Smooth muscle cell of the brain vasculature (primary cell): ENCODE measurements at regions not wholly inside any gene's neighbourhood (a gene's known extent, or its start where the extent isn't known, plus 50 kb on each side); places are given as distances from the start of the nearest gene placed in this dataset.
"Not testable (repeated sequence)": the region's sequence is repeated elsewhere in the genome, so short reads cannot be mapped to it uniquely, and the experiment has no call there.

ENCODE experiments used
- DNase-seq: peaks from one replicate; pipeline ENCODE4 v3.0.0-alpha.2; 2012; ENCODE audit warnings: low read depth, low spot score

DNA sequence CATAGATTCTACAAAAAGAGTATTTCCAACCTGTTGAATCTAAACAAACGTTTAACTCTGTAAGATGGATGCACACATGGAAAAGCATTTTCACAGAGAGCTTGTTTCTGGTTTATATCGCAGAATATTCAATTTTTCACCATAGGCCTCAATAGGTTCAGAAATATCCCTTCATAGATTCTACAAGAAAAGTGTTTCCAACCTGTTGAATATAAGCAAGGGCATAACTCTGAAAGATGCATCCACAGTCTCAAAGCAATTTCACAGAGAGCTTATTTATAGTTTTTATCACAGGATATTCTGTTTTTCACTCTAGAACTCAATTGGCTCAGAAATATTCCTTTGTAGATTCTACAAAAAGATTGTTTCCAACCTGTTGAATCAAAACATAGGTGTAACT, 1483.6 kb downstream of the UQCRFS1 start:
- DNase-seq, result no peak

DNA sequence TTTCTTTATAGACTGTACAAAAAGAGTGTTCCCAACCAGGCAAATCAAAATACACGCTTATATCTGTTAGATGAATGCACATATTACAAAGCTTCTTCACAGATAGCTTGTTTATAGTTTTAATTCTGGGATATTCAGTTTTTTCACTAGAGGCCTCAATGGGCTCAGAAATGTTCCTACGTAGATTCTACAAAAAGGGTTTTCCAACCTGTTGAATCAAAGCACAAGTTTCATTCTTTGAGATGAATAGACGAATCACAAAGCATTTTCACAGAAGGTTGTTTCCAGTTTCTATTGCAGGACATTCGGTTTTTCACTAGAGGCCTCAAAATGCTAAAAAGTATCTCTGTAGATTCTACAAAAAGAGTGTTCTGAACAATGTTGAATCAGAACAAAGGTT, 1490.3 kb downstream of the UQCRFS1 start:
- DNase-seq, result no peak

DNA sequence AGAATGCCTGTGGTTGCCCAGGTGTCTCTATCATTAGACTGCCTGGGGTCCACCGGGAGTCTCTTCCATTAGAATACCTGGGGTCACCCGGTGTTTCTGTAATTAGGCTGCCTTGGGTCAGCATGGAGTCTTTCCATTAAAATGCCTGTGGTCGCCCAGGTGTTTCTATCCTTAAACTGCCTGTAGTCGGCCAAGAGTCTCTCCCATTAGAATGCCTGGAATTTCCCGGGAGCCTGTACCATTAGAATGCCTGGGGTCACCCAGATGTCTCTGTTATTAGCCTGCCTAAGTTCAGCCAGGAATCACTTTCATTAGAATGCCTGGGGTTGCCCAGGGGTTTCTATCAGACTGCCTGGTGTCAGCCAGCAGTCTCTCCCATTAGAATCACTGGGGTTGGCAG, 1492.8 kb downstream of the UQCRFS1 start:
- DNase-seq, result no peak

DNA sequence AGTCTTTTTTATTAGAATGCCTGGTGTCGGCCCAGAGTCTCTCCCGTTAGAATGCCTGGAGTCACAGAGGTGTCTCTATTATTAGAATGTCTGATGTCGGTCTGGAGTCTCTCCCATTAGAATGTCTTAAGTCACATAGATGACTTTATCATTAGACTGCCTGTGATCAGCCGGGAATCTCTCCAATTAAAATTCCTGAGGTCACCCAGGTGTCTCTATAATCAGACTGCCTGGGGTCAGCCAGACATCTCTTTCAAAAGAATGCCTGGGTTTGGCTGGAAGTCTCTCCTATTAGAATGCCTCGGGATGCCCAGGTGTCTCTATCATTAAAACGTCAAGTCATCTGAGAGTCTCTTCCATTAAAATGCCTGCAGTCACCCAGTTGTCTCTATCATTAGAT, 1493.9 kb downstream of the UQCRFS1 start:
- DNase-seq, result no peak

DNA sequence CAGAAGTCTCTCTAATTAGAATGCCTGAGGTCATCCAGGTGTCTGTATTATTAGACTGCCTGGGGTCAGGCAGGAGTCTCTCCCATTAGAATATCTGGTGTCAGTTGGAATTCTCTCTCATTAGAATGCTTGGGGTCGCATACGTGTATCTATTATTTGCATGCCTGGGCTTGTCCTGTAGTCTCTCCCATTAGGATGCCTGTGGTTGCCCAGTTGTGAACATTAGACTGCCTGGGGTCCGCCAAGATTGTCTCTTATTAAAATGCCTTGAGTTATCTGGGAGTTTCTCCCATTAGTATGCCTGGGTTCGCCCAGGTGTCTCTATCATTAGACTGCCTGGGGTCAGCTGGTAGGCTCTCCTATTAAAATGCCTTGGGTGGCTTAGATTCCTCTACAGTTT, 1494.7 kb downstream of the UQCRFS1 start:
- no peak for DNase-seq

DNA sequence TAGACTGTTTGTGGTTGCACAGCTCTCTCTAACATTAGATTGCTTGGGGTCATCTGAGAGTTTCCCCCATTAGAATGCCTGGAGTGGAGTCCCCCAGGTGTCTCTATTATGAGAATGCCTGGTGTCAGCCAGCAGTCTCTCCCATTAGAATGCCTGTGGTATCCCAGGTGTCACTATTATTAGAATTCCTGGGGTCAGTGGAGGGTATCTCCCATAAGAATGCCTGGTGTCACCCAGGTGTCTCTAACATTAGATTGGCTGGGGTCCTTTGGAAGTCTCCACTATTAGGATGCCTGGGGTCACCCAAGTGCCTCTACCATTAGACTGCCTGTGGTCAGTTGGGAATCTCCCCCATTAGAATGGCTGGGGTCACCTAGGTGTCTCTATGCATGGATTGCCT, 1495.1 kb downstream of the UQCRFS1 start:
- DNase-seq, result no peak

DNA sequence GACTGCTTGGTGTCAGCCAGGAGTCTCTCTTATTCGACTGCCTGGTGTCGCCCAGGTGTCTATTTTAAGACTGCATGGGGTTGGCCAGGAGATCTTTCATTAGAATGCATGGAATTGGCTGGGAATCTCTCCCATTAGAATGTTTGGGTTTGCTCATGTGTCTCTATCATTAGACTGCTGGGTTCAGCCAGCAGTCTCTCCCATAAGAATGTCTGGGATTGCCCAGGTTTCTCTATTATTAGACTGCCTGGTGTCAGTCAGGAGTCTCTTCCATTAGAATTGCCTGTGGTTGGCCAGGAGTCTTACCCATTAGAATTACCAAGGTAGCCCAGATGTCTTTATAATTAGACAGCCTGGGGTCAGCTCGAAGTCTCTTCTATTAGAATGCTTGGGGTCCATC, 1496.0 kb downstream of the UQCRFS1 start:
- no peak for DNase-seq

DNA sequence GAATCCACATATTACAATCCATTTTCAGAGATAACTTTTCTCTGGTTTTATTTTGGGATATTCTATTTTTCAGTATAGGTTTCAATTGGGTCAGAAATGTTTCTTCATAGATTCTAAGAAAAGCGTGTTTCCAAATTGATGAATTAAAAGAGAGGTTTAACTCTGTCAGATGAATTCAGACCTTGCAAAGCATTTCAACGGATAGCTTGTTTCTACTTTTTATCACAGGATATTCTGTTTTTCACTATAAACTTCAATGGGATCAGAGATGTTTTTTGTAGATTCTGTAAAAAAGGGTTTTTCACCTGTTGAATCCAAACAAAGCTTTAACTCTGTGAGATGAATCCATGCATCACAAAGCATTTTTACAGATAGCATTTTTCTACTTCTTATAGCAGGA, 1498.1 kb downstream of the UQCRFS1 start:
- DNase-seq, result no peak

DNA sequence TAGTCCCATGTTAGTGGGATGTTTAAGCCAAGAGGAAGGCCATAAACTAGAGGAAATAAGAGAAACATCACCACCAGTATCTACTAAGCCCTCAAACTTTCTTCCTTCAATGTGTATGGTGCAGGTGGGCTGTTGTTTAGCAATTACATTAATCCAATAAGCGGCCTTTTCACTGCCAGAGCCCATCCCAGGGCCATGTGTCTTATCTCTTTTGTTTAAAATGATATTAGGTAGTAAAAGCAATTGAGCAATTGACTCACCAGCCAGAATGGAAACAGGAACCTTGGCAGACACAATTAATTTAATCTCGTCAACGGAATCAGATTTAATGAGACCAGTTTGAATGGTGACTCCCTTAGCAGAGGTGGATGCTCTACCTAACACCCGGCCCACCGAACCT, 1503.5 kb downstream of the UQCRFS1 start:
- no peak for DNase-seq

DNA sequence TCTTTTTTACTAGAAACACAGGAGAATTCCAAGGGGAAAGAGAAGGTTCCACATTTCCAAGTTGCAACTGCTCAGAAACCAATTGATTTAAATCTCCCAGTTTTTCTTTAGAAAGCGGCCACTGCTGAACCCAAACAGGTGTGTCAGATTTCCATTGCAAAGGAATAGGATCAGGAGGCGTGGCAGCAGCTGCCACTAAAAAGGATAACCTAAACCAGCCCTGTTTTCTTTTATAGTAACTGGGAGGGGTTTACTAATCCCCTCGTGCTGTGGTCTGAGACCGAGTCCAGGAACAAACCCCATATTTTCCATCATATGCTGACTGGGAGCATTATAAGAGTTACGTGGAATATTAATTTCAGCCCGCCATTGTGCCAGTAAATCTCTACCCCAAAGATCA, 1504.0 kb downstream of the UQCRFS1 start:
- not testable (repeated sequence) for DNase-seq

DNA sequence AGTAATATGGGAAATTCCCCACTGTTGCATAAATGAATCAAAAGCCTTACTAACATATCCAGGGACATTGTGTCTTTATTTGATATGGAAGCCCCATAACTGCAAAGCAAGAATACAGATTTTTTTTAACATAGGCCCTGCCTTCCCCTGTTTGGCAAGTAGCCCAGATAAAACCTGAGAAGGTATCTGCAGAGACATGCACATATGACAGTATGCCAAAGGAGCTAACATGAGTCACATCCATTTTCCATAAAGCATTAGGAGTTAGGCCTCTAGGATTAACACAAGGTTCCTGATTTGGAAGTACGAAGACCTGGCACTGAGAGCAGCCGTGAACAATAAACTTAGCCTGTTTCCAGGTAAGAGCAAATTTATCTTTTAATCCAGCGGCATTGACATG, 1505.9 kb downstream of the UQCRFS1 start:
- DNase-seq, result not testable (repeated sequence)

DNA sequence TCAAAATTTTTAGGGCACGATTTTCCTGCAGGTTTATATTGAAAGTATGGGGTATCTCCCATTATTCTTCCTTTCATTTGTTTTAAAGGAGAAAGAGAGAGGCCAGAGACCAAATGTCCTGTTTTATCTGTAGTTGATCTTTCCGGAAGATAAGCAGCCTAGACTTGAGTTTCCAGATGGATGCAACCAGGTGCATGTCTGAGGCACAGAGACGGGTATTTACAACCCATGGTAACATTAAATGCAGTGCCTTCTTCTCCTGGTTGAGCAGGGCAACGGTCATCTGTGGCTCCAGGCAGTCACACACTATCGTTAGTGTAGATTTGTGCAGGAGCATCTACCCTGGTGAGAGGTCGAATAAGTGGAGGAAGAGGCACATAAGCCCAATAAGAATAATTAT, 1507.1 kb downstream of the UQCRFS1 start:
- no peak for DNase-seq

DNA sequence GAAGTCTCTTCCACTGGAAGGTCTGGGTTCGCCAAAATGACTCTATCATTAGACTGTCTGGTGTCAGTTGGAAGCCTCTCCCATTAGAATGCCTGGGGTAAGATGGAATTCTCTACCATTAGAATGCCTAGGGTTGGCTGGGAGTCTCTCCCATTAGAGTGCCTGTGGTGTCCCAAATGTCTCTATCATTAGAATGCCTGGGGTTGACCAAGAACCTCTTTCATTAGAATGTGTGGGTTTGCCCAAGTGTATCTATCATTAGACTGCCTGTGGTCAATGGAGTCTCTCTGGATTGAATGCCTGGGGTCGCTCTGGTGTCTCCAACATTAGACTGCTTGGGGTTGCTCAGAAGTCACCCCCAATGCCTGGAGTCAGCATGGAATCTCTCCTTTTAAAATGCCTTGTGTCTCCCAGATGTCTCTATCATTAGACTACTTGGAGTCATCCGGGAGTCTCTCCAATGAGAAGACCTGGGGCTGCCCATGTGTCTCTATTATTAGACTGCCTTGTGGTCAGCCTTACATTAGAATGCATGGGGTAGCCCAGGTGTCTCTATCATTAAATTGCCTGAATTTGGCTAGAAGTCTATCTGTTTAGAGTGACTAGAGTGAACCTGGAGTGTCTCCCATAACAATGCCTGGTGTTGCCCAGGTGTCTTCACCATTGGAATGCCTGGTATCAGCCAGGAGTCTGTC, 1518.4 kb downstream of the UQCRFS1 start:
- no peak for DNase-seq

DNA sequence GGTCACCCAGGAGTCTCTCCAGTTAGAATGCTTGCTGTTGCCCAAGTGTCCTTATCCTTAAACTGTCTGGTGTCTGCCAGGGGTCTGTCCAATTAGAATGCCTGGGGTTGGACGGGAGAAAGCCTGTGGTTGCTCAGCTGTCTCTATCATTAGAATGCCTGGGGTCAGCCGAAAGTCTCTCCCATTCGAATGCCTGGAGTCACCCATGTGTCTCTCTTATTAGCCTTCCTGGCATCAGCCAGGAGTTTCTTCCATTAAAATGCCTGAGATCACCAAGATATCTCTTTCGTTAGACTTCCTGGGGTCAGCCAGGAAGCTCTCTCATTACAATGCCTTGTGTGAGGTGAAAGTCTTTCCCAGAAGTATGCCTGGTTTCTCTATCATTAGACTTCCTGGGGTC, 1521.0 kb downstream of the UQCRFS1 start:
- no peak for DNase-seq

DNA sequence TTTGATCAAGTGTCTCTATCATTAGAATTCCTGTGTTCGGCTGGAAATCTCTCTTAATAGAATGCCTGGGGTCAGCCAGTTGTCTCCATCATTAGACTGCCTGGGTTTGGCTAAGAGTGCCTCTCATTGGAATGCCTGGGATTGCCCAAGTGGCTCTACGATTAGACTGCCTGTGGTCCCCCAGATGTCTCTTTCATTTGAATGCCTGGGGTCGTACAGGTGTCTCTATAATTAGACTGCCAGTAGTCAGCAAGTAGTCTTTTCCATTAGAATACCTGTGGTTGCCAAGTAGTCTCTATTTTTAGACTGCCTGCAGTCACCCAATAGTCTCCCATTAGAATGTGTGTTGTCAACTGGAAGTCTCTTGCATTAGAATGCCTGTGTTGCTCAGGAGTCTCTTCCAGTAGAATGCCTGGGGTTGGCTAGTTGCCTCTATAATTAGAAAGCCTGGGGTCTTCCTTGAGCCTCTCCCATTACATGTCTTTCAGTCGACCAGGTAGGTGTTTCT, 1523.2 kb downstream of the UQCRFS1 start:
- no peak for DNase-seq

DNA sequence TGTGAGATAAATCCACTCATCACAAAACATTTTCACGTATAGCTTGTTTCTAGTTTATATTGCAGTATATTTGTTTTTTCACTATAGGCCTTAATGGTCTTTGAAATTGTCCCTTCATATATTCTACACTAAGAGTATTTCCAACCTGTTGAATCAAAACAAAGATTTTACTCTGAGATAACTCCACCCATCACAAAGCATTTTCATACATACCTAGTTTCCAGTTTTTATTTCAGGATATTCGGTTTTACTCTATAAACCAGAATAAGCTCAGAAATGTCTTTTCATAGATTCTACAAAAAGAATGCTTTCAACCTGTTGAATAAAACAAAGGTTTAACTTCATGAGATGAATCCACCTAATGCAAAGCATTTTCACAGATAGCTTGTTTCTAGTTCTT, 1528.7 kb downstream of the UQCRFS1 start:
- DNase-seq, result no peak

DNA sequence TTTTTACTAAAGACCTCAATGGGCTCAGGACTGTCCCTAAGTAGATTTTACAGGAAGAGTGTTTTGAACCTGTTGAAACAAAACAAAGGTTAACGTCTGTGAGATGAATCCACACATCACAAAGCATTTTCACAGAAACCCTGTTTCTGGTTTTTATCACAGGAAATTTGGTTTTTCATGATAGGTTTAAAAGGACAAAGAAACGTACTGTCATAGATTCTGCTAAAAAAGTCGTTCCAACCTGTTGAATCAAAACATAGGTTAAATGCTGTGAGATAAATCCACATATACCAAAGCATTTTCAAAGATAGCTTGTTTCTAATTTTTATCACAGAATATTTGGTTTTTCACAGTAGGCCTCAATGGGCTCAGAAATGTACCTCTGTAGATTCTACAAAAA, 1531.0 kb downstream of the UQCRFS1 start:
- no peak for DNase-seq

DNA sequence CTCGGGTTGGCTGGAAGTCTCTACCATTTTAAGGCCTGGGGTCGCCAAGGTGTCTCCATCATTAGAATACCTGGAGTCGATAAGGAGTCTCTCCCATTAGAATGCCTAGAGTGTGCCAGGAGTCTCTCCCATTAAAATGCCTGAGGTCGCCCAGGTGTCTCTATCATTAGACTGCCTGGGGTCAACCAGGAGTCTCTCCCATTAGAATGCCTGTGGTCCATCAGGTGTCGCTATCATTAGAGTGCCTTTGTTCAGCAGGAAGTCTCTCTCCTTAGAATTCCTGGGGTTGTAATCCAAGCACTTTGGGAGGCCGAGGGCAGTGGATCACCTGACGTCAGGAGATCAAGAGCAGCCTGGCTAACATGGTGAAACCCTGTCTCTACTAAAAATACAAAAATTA, 1533.0 kb downstream of the UQCRFS1 start:
- no peak for DNase-seq

DNA sequence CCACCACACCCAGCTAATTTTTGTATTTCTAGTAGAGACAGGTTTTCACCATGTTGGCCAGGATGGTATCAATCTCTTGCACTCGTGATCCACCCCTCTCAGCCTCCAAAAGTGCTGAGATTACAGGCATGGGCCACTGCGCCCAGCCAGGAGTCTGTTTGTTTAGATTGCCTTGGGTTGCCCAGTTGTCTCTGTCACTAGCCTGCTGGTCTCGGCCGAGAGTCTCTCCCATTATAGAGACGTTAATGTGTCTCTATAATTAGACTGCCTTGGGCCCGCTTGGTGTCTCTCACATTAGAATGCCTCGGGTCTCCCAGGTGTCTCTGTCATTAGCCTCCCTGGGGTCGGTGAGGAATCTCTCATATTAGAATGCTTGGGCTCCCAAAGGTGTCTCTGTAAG, 1533.6 kb downstream of the UQCRFS1 start:
- DNase-seq, result no peak

DNA sequence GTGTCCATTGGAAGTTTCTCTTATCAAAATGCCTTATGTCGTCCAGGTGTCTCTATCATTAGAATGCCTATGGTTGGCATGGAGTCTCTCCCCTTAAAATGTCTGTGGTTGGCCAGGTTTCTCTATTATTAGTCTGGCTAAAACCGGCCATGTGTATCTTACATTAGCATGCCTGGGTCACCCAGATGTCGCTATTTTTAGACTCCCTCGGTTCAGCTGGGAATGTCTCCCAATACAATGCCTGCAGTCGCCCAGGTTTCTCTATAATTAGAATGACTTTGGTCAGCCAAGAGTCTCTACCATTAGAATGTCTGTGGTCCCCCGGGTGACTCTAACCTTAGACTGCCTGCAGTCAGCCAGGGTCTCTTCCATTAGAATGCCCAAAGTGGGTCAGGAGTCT, 1536.1 kb downstream of the UQCRFS1 start:
- DNase-seq, result no peak

DNA sequence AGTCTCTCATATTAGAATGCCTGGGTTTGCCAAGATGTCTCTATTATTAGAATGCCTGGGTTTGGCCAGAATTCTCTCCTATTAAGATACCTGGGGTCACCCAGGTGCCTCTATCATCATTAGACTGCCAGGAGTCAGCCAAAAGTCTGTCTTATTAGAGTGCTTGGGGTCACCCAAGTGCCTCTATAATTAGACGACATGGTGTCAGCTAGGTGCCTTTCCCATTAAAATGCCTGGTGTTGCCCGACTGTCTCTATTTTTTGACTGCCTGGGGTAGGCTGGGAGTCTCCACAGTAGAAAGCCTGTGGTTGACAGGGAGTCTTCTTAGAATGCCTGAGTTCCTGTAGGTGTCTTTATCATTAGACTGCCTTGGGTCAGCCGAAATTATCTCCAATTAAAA, 1536.6 kb downstream of the UQCRFS1 start:
- no peak for DNase-seq

DNA sequence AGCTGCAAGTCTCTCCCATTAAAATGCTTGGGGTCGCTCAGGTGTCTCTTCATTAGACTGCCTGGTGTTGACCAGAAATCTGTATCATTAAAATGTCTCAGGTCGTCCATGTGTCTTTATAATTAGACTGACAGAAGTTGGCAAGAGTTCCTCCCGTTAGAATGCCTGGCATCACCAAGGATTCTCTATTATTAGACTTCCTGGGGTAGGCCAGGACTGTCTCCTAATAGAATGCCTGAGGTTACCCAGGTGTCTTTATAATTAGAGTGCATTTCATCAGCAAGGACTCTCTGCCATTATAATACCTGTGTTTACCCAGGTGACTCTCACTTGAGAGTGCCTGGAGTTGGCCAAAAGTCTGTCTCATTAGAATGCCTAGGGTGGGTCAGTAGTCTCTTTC, 1537.2 kb downstream of the UQCRFS1 start:
- no peak for DNase-seq

DNA sequence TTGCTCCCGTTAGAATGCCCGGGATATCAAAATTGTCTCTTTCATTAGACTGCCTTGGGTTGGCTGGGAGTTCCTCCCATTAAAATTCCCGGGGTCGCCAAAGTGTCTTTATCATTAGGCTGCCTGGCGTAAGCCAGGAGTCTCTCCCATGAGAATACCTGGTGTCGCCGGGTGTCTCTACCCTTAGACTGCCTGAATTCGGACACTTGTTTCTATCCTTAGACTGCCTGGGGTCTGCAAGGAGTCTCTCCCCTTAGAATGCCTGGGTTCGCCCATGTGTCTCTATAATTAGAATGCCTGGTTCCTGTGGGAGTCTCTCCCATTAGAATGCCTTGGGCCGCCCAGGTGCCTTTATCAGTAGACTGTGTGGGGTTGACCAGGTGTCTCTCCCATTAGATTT, 1538.2 kb downstream of the UQCRFS1 start:
- no peak for DNase-seq

DNA sequence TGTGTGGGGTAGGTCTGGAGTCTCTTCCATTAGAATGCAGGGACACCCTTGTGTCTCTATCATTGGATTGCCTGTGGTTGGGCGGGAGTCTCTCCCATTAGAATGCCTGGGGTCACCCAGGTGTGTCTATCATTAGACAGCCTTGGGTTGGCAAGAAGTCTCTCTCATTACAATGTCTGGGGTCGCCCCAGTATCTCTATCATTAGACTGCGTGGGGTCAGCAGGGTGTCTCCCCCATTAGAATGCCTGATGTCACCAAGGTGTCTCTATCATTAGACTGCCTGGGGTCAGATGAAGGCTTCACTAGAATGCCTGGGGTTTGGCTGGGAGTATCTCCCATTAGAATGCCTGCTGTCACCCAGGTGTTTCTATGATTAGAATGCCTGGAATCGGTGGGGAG, 1539.0 kb downstream of the UQCRFS1 start:
- no peak for DNase-seq
